H9 (cell line): ENCODE measurements at regions not wholly inside any gene's neighbourhood (a gene's known extent, or its start where the extent isn't known, plus 50 kb on each side); places are given as distances from the start of the nearest gene placed in this dataset.

Source experiments
- DNase-seq: peaks from one replicate; pipeline ENCODE4 v3.0.0-alpha.2; 2017
- H2AFZ ChIP-seq: one replicate; pipeline ENCODE4 v1.6.1; 2013; ENCODE audit warnings: mild to moderate bottlenecking, low read length, control low read depth, moderate library complexity
- H2AK5ac ChIP-seq: 2 replicates; pipeline ENCODE4 v1.6.1; 2013; ENCODE audit warnings: low read length, control low read depth, mixed read lengths; ENCODE audit not compliant: insufficient read length
- H2BK120ac ChIP-seq: one replicate; pipeline ENCODE4 v1.6.1; 2013; ENCODE audit warnings: low read depth, mild to moderate bottlenecking, low read length, control low read depth, inconsistent platforms; ENCODE audit not compliant: poor library complexity, severe bottlenecking
- H2BK12ac ChIP-seq: 2 replicates; pipeline ENCODE4 v1.6.1; 2013; ENCODE audit warnings: low read length, control low read depth, mixed read lengths, low read depth; ENCODE audit not compliant: insufficient read length
- H2BK15ac ChIP-seq: 2 replicates; pipeline ENCODE4 v1.6.1; 2013; ENCODE audit warnings: low read depth, low read length, control low read depth
- H2BK20ac ChIP-seq: one replicate; pipeline ENCODE4 v1.6.1; 2013; ENCODE audit warnings: low read depth, mild to moderate bottlenecking, low read length, control low read depth, inconsistent platforms; ENCODE audit not compliant: poor library complexity, severe bottlenecking
- H2BK5ac ChIP-seq: 2 replicates; pipeline ENCODE4 v1.6.1; 2013; ENCODE audit warnings: low read length, control low read depth, mixed read lengths; ENCODE audit not compliant: insufficient read length
- H3K14ac ChIP-seq: 2 replicates; pipeline ENCODE4 v1.6.1; 2013; ENCODE audit warnings: low read length, control low read depth; ENCODE audit not compliant: insufficient read depth
- H3K18ac ChIP-seq: 2 replicates; pipeline ENCODE4 v1.6.1; 2013; ENCODE audit warnings: low read depth, mild to moderate bottlenecking, mixed read lengths, low read length, control low read depth; ENCODE audit not compliant: insufficient read length
- H3K23ac ChIP-seq: 2 replicates; pipeline ENCODE4 v1.6.1; 2013; ENCODE audit warnings: low read length, control low read depth, mixed read lengths, low read depth; ENCODE audit not compliant: insufficient read length
- H3K23me2 ChIP-seq: 2 replicates; pipeline ENCODE4 v1.6.1; 2013; ENCODE audit warnings: low read depth, mild to moderate bottlenecking, mixed read lengths, low read length, control low read depth; ENCODE audit not compliant: insufficient read length, poor library complexity, severe bottlenecking
- H3K27ac ChIP-seq: 2 replicates; pipeline ENCODE4 v1.5.1; 2013; ENCODE audit warnings: low read length, control low read depth, mixed read lengths, low read depth; ENCODE audit not compliant: insufficient read length
- H3K27me3 ChIP-seq: 2 replicates; pipeline ENCODE4 v1.6.1; 2013; ENCODE audit warnings: low read length, control low read depth, inconsistent platforms; ENCODE audit not compliant: insufficient read depth
- H3K4ac ChIP-seq: 2 replicates; pipeline ENCODE4 v1.6.1; 2013; ENCODE audit warnings: low read depth, mild to moderate bottlenecking, control low read depth, inconsistent platforms, low read length, moderate library complexity
- H3K4me1 ChIP-seq: 2 replicates; pipeline ENCODE4 v1.6.1; 2013; ENCODE audit warnings: low read length, control low read depth, inconsistent platforms; ENCODE audit not compliant: insufficient read depth
- H3K4me2 ChIP-seq: 2 replicates; pipeline ENCODE4 v1.6.1; 2013; ENCODE audit warnings: low read length, control low read depth, mixed read lengths; ENCODE audit not compliant: insufficient read length, insufficient read depth
- H3K56ac ChIP-seq: 2 replicates; pipeline ENCODE4 v1.6.1; 2013; ENCODE audit warnings: low read depth, mild to moderate bottlenecking, mixed read lengths, low read length, control low read depth; ENCODE audit not compliant: insufficient read length
- H3K79me1 ChIP-seq: 2 replicates; pipeline ENCODE4 v1.6.1; 2013; ENCODE audit warnings: low read depth, mild to moderate bottlenecking, moderate library complexity, low read length, control low read depth, inconsistent platforms; ENCODE audit not compliant: insufficient read depth, poor library complexity, severe bottlenecking
- H3K79me2 ChIP-seq: 2 replicates; pipeline ENCODE4 v1.6.1; 2013; ENCODE audit warnings: low read length, control low read depth, inconsistent platforms; ENCODE audit not compliant: insufficient read depth
- H3K9ac ChIP-seq: 2 replicates; pipeline ENCODE4 v1.6.1; 2013; ENCODE audit warnings: low read length, control low read depth, mixed read lengths; ENCODE audit not compliant: insufficient read length; ENCODE audit errors: extremely low read depth
- H3K9me3 ChIP-seq: one replicate; pipeline ENCODE4 v1.6.1; 2013; ENCODE audit warnings: low read depth, low read length, inconsistent platforms; ENCODE audit not compliant: control insufficient read depth
- H3T11ph ChIP-seq: one replicate; pipeline ENCODE4 v1.6.1; 2013; ENCODE audit warnings: mild to moderate bottlenecking, low read length, control low read depth, inconsistent platforms
- H4K20me1 ChIP-seq: one replicate; pipeline ENCODE4 v1.6.1; 2013; ENCODE audit not compliant: control insufficient read depth, insufficient read length, insufficient read depth
- H4K5ac ChIP-seq: 2 replicates; pipeline ENCODE4 v1.6.1; 2013; ENCODE audit warnings: low read depth, mild to moderate bottlenecking, mixed read lengths, low read length, control low read depth; ENCODE audit not compliant: insufficient read length
- H4K8ac ChIP-seq: replicated peaks from 2 replicates; pipeline ENCODE4 v1.6.1; 2013; ENCODE audit warnings: low read length, control low read depth, mixed read lengths, low read depth; ENCODE audit not compliant: insufficient read length
- H4K91ac ChIP-seq: 2 replicates; pipeline ENCODE4 v1.6.1; 2013; ENCODE audit warnings: low read depth, mild to moderate bottlenecking, moderate library complexity, mixed read lengths, low read length, control low read depth; ENCODE audit not compliant: insufficient read length
- H3K27ac Mint-ChIP-seq, 3 experiments: 2 replicates in 2 of 3; 3 replicates in 1 of 3; pipeline ENCODE4 v1.8.0; 2020 to 2021; ENCODE audit warnings: mixed read lengths in 3 of 3, mild to moderate bottlenecking in 1 of 3, moderate library complexity in 1 of 3
- H3K27me3 Mint-ChIP-seq: 2 replicates; pipeline ENCODE4 v1.8.0; 2021; ENCODE audit warnings: low read depth, mild to moderate bottlenecking, moderate library complexity, mixed read lengths
- H3K36me3 Mint-ChIP-seq, 3 experiments: 2 replicates in 2 of 3; 3 replicates in 1 of 3; pipeline ENCODE4 v1.8.0; 2020 to 2021; ENCODE audit warnings: low read depth in 3 of 3, mixed read lengths in 3 of 3; ENCODE audit not compliant: insufficient read depth in 1 of 3
- H3K4me1 Mint-ChIP-seq, 2 experiments: 2 replicates each; pipeline ENCODE4 v1.8.0; 2020; ENCODE audit warnings: mixed read lengths in 2 of 2
- H3K4me3 Mint-ChIP-seq, 2 experiments: 2 replicates in 1 of 2; 3 replicates in 1 of 2; pipeline ENCODE4 v1.8.0; 2020 to 2021; ENCODE audit warnings: mild to moderate bottlenecking in 2 of 2, mixed read lengths in 2 of 2, moderate library complexity in 1 of 2
- H3K9me3 Mint-ChIP-seq, 2 experiments: 2 replicates in 1 of 2; 3 replicates in 1 of 2; pipeline ENCODE4 v1.8.0; 2020; ENCODE audit warnings: mild to moderate bottlenecking in 2 of 2, mixed read lengths in 2 of 2, moderate library complexity in 1 of 2
- WGBS: extraction: QIAGEN DNeasy Blood & Tissue Kit; methylation state at CpG from one replicate; pipeline ENCODE4 v1.1.7; 2013; ENCODE audit warnings: missing lambda C conversion rate, low lambda C conversion rate, mixed read lengths; ENCODE audit not compliant: insufficient read length; ENCODE audit errors: extremely low coverage; 5-methylcytosine and 5-hydroxymethylcytosine counted together
- TF ChIP-seq, protein P1 (sequence below): fragments of 200-600 bp; sonication (generic); conservative IDR thresholded peaks from 3 replicates; pipeline ENCODE4 v1.8.0; 2021; ENCODE audit warnings: antibody characterized with exemption, mild to moderate bottlenecking

DNA sequence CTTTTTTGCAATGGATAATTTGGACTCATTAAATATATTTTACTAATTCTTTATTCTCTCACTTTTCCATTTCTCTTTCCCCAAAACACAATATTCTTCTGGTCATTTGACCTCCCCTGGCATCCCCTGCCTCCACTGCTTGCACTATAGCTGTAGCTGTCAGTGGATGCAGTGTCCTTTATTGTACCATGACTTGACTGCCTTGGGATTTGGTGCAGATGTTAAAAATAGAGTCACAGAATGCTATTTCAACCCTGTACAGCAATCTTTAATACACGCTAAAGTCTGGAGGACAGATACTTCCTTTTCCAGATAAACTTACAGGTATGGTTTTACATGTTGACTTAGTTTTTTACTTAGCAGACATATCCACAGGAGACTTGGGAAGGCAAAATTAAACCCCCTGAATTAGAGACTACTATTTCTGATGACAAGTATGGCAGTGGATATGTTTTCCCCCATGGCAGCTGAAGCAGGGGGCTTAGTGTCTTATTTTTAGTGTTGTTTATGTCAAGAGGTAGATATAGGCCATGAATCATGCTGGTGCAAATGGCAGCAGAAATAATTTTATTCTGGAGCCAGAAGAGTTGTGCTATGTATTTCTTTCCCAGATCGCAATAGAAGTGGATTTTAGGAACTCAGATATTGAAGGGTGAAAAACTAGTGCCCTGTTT is 461.4 kb downstream of the NAF1 start:
- Mint-ChIP-seq H3K27me3 (peaks cover 3% of the 10 kb centered on the region; the same call in 1 of the 2 replicates), H3K27ac (no peak overlapping the region; a peak in 1 of 7 replicates), H3K9me3 (peaks cover 14 to 16% of the 10 kb centered on the region in 2 experiments), H3K36me3 (peaks cover 13 to 14% (median 13%) of the 10 kb centered on the region in 3 experiments), H3K4me3 (no peak overlapping the region), H3K4me1 (peaks cover 0 to 3% of the 10 kb centered on the region in 2 experiments; a peak in 1 of 4 replicates)
- no peak overlapping the region for H2BK120ac ChIP-seq
- H3K4me1 ChIP-seq, result no peaks in the 10 kb centered on the region
- H3K27ac ChIP-seq, result no peak overlapping the region
- no peak overlapping the region for H2BK5ac ChIP-seq
- TF ChIP-seq, protein P1, sequence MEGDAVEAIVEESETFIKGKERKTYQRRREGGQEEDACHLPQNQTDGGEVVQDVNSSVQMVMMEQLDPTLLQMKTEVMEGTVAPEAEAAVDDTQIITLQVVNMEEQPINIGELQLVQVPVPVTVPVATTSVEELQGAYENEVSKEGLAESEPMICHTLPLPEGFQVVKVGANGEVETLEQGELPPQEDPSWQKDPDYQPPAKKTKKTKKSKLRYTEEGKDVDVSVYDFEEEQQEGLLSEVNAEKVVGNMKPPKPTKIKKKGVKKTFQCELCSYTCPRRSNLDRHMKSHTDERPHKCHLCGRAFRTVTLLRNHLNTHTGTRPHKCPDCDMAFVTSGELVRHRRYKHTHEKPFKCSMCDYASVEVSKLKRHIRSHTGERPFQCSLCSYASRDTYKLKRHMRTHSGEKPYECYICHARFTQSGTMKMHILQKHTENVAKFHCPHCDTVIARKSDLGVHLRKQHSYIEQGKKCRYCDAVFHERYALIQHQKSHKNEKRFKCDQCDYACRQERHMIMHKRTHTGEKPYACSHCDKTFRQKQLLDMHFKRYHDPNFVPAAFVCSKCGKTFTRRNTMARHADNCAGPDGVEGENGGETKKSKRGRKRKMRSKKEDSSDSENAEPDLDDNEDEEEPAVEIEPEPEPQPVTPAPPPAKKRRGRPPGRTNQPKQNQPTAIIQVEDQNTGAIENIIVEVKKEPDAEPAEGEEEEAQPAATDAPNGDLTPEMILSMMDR, result no peak
- H3K23ac ChIP-seq, result no peak overlapping the region
- no peak overlapping the region for H3K4ac ChIP-seq
- H3K9ac ChIP-seq, result no peak overlapping the region
- no peak overlapping the region for H3K14ac ChIP-seq
- no peaks in the 10 kb centered on the region for H4K20me1 ChIP-seq
- H4K8ac ChIP-seq, result no peak overlapping the region
- H2BK12ac ChIP-seq, result no peak overlapping the region
- H3K79me2 ChIP-seq, result no peaks in the 10 kb centered on the region
- WGBS, result no CpG with 5 or more reads among the region's 2 CpGs
- no peak overlapping the region for H2AK5ac ChIP-seq
- no peaks in the 10 kb centered on the region for H3K23me2 ChIP-seq
- no peak overlapping the region for H2AFZ ChIP-seq
- H2BK20ac ChIP-seq, result no peak overlapping the region
- H4K91ac ChIP-seq, result no peak overlapping the region
- no peak overlapping the region for H3K18ac ChIP-seq
- H3K9me3 ChIP-seq, result no peaks in the 10 kb centered on the region
- no peaks in the 10 kb centered on the region for H3K27me3 ChIP-seq
- no peak overlapping the region for H4K5ac ChIP-seq
- no peak overlapping the region for H3K4me2 ChIP-seq
- H3K56ac ChIP-seq, result no peak overlapping the region
- no peak overlapping the region for H3T11ph ChIP-seq
- no peaks in the 10 kb centered on the region for H3K79me1 ChIP-seq
- no peak for DNase-seq
- H2BK15ac ChIP-seq, result no peak overlapping the region
